ENCODE measurements at regions not wholly inside any gene's neighbourhood (a gene's known extent, or its start where the extent isn't known, plus 50 kb on each side); places are given as distances from the start of the nearest gene placed in this dataset.
"Not testable (repeated sequence)": the region's sequence is repeated elsewhere in the genome, so short reads cannot be mapped to it uniquely, and the experiment has no call there.

DNA sequence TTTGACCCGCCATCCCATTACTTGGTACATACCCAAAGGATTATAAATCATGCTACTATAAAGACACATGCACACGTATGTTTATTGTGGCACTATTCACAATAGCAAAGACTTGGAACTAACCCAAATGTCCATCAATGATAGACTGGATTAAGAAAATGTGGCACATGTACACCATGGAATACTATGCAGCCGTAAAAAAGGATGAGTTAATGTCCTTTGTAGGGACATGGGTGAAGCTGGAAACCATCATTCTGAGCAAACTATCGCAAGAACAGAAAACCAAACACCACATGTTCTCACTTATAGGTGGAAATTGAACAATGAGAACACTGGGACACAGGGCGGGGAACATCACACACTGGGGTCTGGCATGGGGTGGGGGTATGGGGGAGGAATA, 57.1 kb upstream of the GMDS start:
- not testable (repeated sequence) for DNase-seq (ENCODE audit: low read depth in 2 of 2)

DNA sequence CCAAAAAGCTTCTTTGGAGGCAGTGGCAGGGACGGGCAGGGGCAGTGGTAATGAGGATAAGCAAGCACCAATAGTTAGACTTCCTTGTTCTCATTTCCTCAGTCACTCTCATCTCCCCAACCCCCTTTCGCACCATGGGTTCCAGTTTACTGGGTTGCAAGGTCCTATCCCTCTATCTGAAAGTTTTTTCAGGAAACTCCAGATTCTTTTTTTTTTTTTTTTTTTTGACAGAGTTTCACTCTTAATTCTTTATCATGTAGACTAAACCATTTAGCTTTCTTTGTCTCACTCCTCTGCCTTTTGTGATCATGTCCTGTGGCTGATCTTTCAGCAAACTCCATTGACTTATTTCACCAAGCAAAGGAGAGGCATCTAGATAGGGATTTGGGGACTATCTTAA, 51.4 kb upstream of the GMDS start:
- no peak for DNase-seq (ENCODE audit: low read depth in 2 of 2)

Data from stimulated activated CD4-positive, alpha-beta T cell treated with anti-CD3 and anti-CD28 coated beads, Interleukin-1b, Interleukin-23, amount 100 ng/mL, for 4 hours (primary cell).